ENCODE measurements at regions not wholly inside any gene's neighbourhood (a gene's known extent, or its start where the extent isn't known, plus 50 kb on each side); places are given as distances from the start of the nearest gene placed in this dataset.

DNA sequence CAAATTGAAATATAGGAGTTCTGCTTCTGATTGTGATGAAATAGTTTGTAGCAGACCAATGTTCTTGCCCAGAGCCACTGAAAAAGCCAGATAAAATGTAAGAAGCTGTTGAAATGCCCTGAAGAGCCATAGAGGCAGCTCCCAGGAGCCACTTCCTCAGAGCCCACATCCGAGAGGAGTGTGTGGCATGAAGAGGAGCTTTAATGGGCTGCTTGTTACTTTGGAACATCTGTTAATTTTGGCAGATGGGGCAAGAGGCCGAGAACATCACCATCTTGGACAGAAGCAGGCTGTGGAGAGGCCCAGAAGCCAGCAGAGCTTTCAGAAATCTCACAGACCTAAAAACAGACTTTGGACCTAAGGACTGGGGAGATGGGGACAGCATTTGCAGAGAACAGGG lies 370.8 kb downstream of the GADD45G start:
- no peak for TF ChIP-seq ZNF350 (tag by site-specific recombination; IDR thresholded peaks at IDR 0.05)
- TF ChIP-seq ZNF274 (IDR thresholded peaks at IDR 0.05; ENCODE audit: low read length) = no peak
- no peak for TF ChIP-seq ZNF274 (tag by site-specific recombination; IDR thresholded peaks at IDR 0.05; ENCODE audit: borderline replicate concordance)
- TF ChIP-seq, protein P1, sequence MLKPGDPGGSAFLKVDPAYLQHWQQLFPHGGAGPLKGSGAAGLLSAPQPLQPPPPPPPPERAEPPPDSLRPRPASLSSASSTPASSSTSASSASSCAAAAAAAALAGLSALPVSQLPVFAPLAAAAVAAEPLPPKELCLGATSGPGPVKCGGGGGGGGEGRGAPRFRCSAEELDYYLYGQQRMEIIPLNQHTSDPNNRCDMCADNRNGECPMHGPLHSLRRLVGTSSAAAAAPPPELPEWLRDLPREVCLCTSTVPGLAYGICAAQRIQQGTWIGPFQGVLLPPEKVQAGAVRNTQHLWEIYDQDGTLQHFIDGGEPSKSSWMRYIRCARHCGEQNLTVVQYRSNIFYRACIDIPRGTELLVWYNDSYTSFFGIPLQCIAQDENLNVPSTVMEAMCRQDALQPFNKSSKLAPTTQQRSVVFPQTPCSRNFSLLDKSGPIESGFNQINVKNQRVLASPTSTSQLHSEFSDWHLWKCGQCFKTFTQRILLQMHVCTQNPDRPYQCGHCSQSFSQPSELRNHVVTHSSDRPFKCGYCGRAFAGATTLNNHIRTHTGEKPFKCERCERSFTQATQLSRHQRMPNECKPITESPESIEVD (tag by site-specific recombination; IDR thresholded peaks at IDR 0.05) = no peak
- TF ChIP-seq ZNF394 (tag by site-specific recombination; IDR thresholded peaks at IDR 0.05; ENCODE audit: borderline replicate concordance) = no peak
- TF ChIP-seq KLF16 (tag by site-specific recombination; IDR thresholded peaks at IDR 0.05) = no peak
- ChIA-PET CTCF (interaction anchor here (0.6 to 0.8 kb wide), 2 partner anchors 383 to 504 kb away, joined by 3 read pairs; no protein-coding TSS in a partner anchor), POLR2A (no interaction called here)
- H3K27ac ChIP-seq (ENCODE audit: extremely low read depth, low read depth, low read length) = no peak overlapping the region
- no peaks in the 10 kb centered on the region for H3K4me1 ChIP-seq (ENCODE audit: control insufficient read depth, insufficient read depth, low read length)
- no peak overlapping the region for H3K4me3 ChIP-seq (ENCODE audit: low read depth, low read length)
- no peaks in the 10 kb centered on the region for H3K36me3 ChIP-seq (ENCODE audit: control insufficient read depth in 2 of 2, insufficient read depth in 1 of 2, low read length in 2 of 2)
- H3K9me3 ChIP-seq (ENCODE audit: control insufficient read depth, insufficient read depth, low read depth, low read length) = no peaks in the 10 kb centered on the region

GRCh38 chr9:89978185-89978584 lies 373.4 kb downstream of the GADD45G start:
- POLR2A ChIA-PET = interaction anchor here (1.0 kb wide), 1 partner anchor 374 kb away, joined by 3 read pairs; the partner anchor contains the start of gene GADD45G
- H3K27ac ChIP-seq (ENCODE audit: extremely low read depth, low read depth, low read length) = no peak overlapping the region
- no peaks in the 10 kb centered on the region for H3K4me1 ChIP-seq (ENCODE audit: control insufficient read depth, insufficient read depth, low read length)
- no peak for TF ChIP-seq ZNF121 (tag by site-specific recombination; IDR thresholded peaks at IDR 0.05)
- peak; percentile 36; the same call in 1 of the 2 replicates for TF ChIP-seq ZBTB17 (tag by site-specific recombination; IDR thresholded peaks at IDR 0.05)
- CTCF ChIA-PET = interaction anchor here (0.6 to 1.7 kb wide), 8 partner anchors 11 to 385 kb away, joined by 3 to 9 read pairs (median 4); no protein-coding TSS in a partner anchor
- H3K9me3 ChIP-seq (ENCODE audit: control insufficient read depth, insufficient read depth, low read depth, low read length) = no peaks in the 10 kb centered on the region
- no peaks in the 10 kb centered on the region for H3K36me3 ChIP-seq (ENCODE audit: control insufficient read depth in 2 of 2, insufficient read depth in 1 of 2, low read length in 2 of 2)
- no peak overlapping the region for H3K4me3 ChIP-seq (ENCODE audit: low read depth, low read length)

DNA sequence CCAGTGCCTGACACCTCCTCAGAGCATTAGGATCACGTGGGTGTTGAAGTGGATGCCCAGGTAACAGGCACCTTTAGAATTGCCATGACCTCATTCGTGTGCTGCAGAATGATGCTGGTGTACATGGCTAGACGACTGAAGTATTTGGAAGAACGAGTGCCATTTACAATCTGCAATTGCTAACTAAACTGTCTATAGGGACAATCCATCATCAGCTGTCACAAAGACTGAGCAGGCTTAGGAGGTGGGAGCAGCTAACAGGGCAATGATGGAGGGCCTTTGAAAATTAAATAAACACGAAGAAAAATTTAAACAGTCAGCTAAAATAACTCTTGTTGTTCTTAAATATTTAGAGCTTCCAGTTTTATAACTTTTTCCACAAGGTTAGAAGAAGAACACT lies 375.8 kb downstream of the GADD45G start:
- Histone ChIP-seq H3K4me3 (ENCODE audit: low read depth, low read length) (no peak overlapping the region), H3K9me3 (ENCODE audit: control insufficient read depth, insufficient read depth, low read depth, low read length) (no peaks in the 10 kb centered on the region), H3K4me1 (ENCODE audit: control insufficient read depth, insufficient read depth, low read length) (no peaks in the 10 kb centered on the region), H3K27ac (ENCODE audit: extremely low read depth, low read depth, low read length) (no peak overlapping the region), H3K36me3 (ENCODE audit: control insufficient read depth in 2 of 2, insufficient read depth in 1 of 2, low read length in 2 of 2) (no peaks in the 10 kb centered on the region)
- ChIA-PET POLR2A (interaction anchor here (1.3 kb wide), 1 partner anchor 11 kb away, joined by 3 read pairs; no protein-coding TSS in a partner anchor), CTCF (interaction anchor here (0.6 to 1.3 kb wide), 3 partner anchors 378 to 570 kb away, joined by 3 to 6 read pairs (median 4); no protein-coding TSS in a partner anchor)
- no peak for TF ChIP-seq ZNF571 (tag by site-specific recombination; IDR thresholded peaks at IDR 0.05)
- TF ChIP-seq KLF9 (tag by site-specific recombination; IDR thresholded peaks at IDR 0.05; ENCODE audit: low read depth) = no peak
- no peak for TF ChIP-seq ZSCAN30 (tag by site-specific recombination; IDR thresholded peaks at IDR 0.05)
- no peak for TF ChIP-seq ZNF214 (tag by site-specific recombination; IDR thresholded peaks at IDR 0.05; ENCODE audit: borderline replicate concordance)
- no peak for TF ChIP-seq ZBTB49 (tag by site-specific recombination; IDR thresholded peaks at IDR 0.05; ENCODE audit: low read depth)
- TF ChIP-seq ZIC2 (tag by site-specific recombination; IDR thresholded peaks at IDR 0.05) = no peak
- TF ChIP-seq ZBTB48 (tag by site-specific recombination; IDR thresholded peaks at IDR 0.05) = no peak
- no peak for TF ChIP-seq SP3 (tag by site-specific recombination; IDR thresholded peaks at IDR 0.05)
- TF ChIP-seq ZNF311 (tag by site-specific recombination; IDR thresholded peaks at IDR 0.05; ENCODE audit: borderline replicate concordance) = no peak
- TF ChIP-seq ZNF155 (tag by site-specific recombination; IDR thresholded peaks at IDR 0.05) = no peak
- TF ChIP-seq ZNF610 (tag by site-specific recombination; IDR thresholded peaks at IDR 0.05; ENCODE audit: borderline replicate concordance) = no peak
- no peak for TF ChIP-seq ZNF157 (tag by site-specific recombination; IDR thresholded peaks at IDR 0.05)
- no peak for TF ChIP-seq EGR2 (tag by site-specific recombination; IDR thresholded peaks at IDR 0.05; ENCODE audit: low read depth)
- TF ChIP-seq, protein P2, sequence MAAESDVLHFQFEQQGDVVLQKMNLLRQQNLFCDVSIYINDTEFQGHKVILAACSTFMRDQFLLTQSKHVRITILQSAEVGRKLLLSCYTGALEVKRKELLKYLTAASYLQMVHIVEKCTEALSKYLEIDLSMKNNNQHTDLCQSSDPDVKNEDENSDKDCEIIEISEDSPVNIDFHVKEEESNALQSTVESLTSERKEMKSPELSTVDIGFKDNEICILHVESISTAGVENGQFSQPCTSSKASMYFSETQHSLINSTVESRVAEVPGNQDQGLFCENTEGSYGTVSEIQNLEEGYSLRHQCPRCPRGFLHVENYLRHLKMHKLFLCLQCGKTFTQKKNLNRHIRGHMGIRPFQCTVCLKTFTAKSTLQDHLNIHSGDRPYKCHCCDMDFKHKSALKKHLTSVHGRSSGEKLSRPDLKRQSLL (tag by site-specific recombination; IDR thresholded peaks at IDR 0.05) = no peak
- no peak for TF ChIP-seq ZFP3 (tag by site-specific recombination; IDR thresholded peaks at IDR 0.05; ENCODE audit: low read depth)
- TF ChIP-seq, protein P3, sequence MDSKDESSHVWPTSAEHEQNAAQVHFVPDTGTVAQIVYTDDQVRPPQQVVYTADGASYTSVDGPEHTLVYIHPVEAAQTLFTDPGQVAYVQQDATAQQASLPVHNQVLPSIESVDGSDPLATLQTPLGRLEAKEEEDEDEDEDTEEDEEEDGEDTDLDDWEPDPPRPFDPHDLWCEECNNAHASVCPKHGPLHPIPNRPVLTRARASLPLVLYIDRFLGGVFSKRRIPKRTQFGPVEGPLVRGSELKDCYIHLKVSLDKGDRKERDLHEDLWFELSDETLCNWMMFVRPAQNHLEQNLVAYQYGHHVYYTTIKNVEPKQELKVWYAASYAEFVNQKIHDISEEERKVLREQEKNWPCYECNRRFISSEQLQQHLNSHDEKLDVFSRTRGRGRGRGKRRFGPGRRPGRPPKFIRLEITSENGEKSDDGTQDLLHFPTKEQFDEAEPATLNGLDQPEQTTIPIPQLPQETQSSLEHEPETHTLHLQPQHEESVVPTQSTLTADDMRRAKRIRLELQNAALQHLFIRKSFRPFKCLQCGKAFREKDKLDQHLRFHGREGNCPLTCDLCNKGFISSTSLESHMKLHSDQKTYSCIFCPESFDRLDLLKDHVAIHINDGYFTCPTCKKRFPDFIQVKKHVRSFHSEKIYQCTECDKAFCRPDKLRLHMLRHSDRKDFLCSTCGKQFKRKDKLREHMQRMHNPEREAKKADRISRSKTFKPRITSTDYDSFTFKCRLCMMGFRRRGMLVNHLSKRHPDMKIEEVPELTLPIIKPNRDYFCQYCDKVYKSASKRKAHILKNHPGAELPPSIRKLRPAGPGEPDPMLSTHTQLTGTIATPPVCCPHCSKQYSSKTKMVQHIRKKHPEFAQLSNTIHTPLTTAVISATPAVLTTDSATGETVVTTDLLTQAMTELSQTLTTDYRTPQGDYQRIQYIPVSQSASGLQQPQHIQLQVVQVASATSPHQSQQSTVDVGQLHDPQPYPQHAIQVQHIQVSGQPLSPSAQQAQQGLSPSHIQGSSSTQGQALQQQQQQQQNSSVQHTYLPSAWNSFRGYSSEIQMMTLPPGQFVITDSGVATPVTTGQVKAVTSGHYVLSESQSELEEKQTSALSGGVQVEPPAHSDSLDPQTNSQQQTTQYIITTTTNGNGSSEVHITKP (tag by site-specific recombination; IDR thresholded peaks at IDR 0.05) = no peak
